Neural progenitor cell (in vitro differentiated cells): ENCODE measurements at regions not wholly inside any gene's neighbourhood (a gene's known extent, or its start where the extent isn't known, plus 50 kb on each side); places are given as distances from the start of the nearest gene placed in this dataset.

Experiments
- EZH2phosphoT487 ChIP-seq: fragments of 200-600 bp; sonication (generic); IDR thresholded peaks from 2 replicates; pipeline ENCODE4 v1.6.1; 2017; ENCODE audit warnings: antibody characterized with exemption
- TF ChIP-seq, protein P1 (sequence below): fragments of 200-600 bp; sonication (generic); IDR thresholded peaks from 2 replicates; pipeline ENCODE4 v1.5.1; 2017; ENCODE audit warnings: antibody characterized with exemption, mild to moderate bottlenecking

GRCh38 chr3:118102737-118103136 lies 931.9 kb downstream of the IGSF11 start:
- TF ChIP-seq, protein P1, sequence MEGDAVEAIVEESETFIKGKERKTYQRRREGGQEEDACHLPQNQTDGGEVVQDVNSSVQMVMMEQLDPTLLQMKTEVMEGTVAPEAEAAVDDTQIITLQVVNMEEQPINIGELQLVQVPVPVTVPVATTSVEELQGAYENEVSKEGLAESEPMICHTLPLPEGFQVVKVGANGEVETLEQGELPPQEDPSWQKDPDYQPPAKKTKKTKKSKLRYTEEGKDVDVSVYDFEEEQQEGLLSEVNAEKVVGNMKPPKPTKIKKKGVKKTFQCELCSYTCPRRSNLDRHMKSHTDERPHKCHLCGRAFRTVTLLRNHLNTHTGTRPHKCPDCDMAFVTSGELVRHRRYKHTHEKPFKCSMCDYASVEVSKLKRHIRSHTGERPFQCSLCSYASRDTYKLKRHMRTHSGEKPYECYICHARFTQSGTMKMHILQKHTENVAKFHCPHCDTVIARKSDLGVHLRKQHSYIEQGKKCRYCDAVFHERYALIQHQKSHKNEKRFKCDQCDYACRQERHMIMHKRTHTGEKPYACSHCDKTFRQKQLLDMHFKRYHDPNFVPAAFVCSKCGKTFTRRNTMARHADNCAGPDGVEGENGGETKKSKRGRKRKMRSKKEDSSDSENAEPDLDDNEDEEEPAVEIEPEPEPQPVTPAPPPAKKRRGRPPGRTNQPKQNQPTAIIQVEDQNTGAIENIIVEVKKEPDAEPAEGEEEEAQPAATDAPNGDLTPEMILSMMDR: no peak
- no peak for TF ChIP-seq EZH2phosphoT487
